Body of pancreas (tissue), 4 donors: ENCODE measurements at regions not wholly inside any gene's neighbourhood (a gene's known extent, or its start where the extent isn't known, plus 50 kb on each side); places are given as distances from the start of the nearest gene placed in this dataset.

Experiments used
- ATAC-seq: fragments of 150-250 bp; one replicate; pipeline ENCODE4 v1.9.1; 2016
- DNase-seq, 4 donors: peaks; one replicate each; pipeline ENCODE4 v3.0.0-alpha.2; 2019
- H3K27ac ChIP-seq, 4 donors: fragments of 200-600 bp; sonication (generic); 1 replicate in 3 of 4; 2 replicates in 1 of 4; pipeline versions ENCODE4 v1.5.1 to v1.6.1; 2016 to 2019; ENCODE audit warnings: mild to moderate bottlenecking in 1 of 4, mixed read lengths in 1 of 4, moderate library complexity in 1 of 4
- H3K27me3 ChIP-seq, 2 donors: fragments of 200-600 bp; sonication (generic); one replicate each; pipeline ENCODE4 v1.6.0; 2016; ENCODE audit warnings: mild to moderate bottlenecking in 1 of 2
- H3K36me3 ChIP-seq, 2 donors: fragments of 200-600 bp; sonication (generic); replicated peaks in 1 of 2; 2 replicates each; pipeline ENCODE4 v1.5.1; 2016; ENCODE audit warnings: low read depth in 2 of 2; ENCODE audit not compliant: insufficient read depth in 1 of 2
- H3K4me1 ChIP-seq: fragments of 200-600 bp; sonication (generic); one replicate; pipeline ENCODE4 v1.6.0; 2016
- H3K4me3 ChIP-seq, 2 donors: fragments of 200-600 bp; sonication (generic); 1 replicate in 1 of 2; 2 replicates in 1 of 2; pipeline ENCODE4 v1.5.1; 2016 to 2019
- H3K9me3 ChIP-seq, 3 donors: fragments of 200-600 bp; sonication (generic); 1 replicate in 2 of 3; 2 replicates in 1 of 3; pipeline ENCODE4 v1.5.1; 2016
- POLR2A ChIP-seq, 3 donors: fragments of 450-650 bp; IDR thresholded peaks; one replicate each; pipeline ENCODE4 v1.6.1; 2016; ENCODE audit warnings: antibody characterized with exemption in 3 of 3, mild to moderate bottlenecking in 2 of 3
- WGBS, 2 donors: methylation state at CpG; one replicate each; pipeline ENCODE4 v1.1.5; 2017; 5-methylcytosine and 5-hydroxymethylcytosine counted together
- intact Hi-C: fragments of 100-400 bp; cut with DNase I; formaldehyde crosslinking; loops from one replicate; pipeline ENCODE4 v1.15.1; 2023
- TF ChIP-seq, protein P1 (sequence below), 7 experiments: fragments of 450-650 bp in 4 of 7; fragments of 200-600 bp in 3 of 7; sonication (generic) in 3 of 7; IDR thresholded peaks; one replicate each; pipeline ENCODE4 v1.5.1; 2016 to 2019; ENCODE audit warnings: antibody characterized with exemption in 7 of 7

DNA sequence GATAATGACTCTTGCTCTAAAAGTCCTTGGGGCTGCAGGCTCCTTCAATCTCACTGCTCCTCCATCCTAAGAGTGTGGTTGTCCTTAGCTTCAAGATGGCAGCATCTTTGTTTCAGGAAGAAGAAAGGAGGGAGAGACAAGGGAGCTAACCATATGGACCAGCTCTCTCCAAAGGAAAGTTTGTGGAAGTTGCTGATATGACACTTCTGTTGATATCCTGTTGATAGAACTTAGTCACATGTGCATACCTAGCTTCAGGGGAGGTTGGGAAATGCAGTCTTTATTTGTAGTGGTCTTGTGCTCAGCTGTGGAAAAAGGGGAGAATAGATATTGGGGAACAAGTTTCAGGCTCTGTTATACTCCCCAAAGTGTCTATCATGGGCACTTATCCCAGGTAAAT, 186.9 kb downstream of the GIPC2 start:
- no peak for ATAC-seq
- Histone ChIP-seq H3K9me3 (no peaks in the 10 kb centered on the region), H3K36me3 (no peaks in the 10 kb centered on the region), H3K27me3 (no peaks in the 10 kb centered on the region), H3K4me3 (no peak overlapping the region), H3K4me1 (peaks cover 22% of the 10 kb centered on the region), H3K27ac (no peak overlapping the region)
- no peak for TF ChIP-seq POLR2A (IDR thresholded peaks at IDR 0.05)
- TF ChIP-seq, protein P1, sequence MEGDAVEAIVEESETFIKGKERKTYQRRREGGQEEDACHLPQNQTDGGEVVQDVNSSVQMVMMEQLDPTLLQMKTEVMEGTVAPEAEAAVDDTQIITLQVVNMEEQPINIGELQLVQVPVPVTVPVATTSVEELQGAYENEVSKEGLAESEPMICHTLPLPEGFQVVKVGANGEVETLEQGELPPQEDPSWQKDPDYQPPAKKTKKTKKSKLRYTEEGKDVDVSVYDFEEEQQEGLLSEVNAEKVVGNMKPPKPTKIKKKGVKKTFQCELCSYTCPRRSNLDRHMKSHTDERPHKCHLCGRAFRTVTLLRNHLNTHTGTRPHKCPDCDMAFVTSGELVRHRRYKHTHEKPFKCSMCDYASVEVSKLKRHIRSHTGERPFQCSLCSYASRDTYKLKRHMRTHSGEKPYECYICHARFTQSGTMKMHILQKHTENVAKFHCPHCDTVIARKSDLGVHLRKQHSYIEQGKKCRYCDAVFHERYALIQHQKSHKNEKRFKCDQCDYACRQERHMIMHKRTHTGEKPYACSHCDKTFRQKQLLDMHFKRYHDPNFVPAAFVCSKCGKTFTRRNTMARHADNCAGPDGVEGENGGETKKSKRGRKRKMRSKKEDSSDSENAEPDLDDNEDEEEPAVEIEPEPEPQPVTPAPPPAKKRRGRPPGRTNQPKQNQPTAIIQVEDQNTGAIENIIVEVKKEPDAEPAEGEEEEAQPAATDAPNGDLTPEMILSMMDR (IDR thresholded peaks at IDR 0.05) = no peak
- DNase-seq = no peak
- intact Hi-C loops = no loop called here

- intact Hi-C loops = no loop called here
- no peaks in the 10 kb centered on the region for H3K9me3 ChIP-seq
- H3K4me1 ChIP-seq = peaks cover 20% of the 10 kb centered on the region
- H3K36me3 ChIP-seq = no peaks in the 10 kb centered on the region
- ATAC-seq = no peak
- no peak overlapping the region for H3K27ac ChIP-seq
- no peak overlapping the region for H3K4me3 ChIP-seq
- no peak for DNase-seq
- no peaks in the 10 kb centered on the region for H3K27me3 ChIP-seq
- WGBS, 2 donors = 80 to 90% methylated on average over 3 of the region's 3 CpGs
- TF ChIP-seq POLR2A (IDR thresholded peaks at IDR 0.05) = no peak
- TF ChIP-seq, protein P1 (IDR thresholded peaks at IDR 0.05) = no peak
Measured at GRCh38 chr1:78234496-78234895, 188.7 kb downstream of the GIPC2 start.

GRCh38 chr1:78236716-78237115, 190.9 kb downstream of the GIPC2 start:
- H3K9me3 ChIP-seq = no peaks in the 10 kb centered on the region
- ATAC-seq = no peak
- TF ChIP-seq POLR2A (IDR thresholded peaks at IDR 0.05) = no peak
- TF ChIP-seq, protein P1 (IDR thresholded peaks at IDR 0.05) = no peak
- H3K4me3 ChIP-seq = no peak overlapping the region
- H3K27me3 ChIP-seq = no peaks in the 10 kb centered on the region
- H3K4me1 ChIP-seq = peaks cover 20% of the 10 kb centered on the region
- peak overlapping the region in 2 of 4 donors; percentile 55 to 64 for H3K27ac ChIP-seq
- DNase-seq = no peak
- 88 to 96% methylated on average over 1 of the region's 1 CpG for WGBS, 2 donors
- intact Hi-C loops = no loop called here
- no peaks in the 10 kb centered on the region for H3K36me3 ChIP-seq

DNA sequence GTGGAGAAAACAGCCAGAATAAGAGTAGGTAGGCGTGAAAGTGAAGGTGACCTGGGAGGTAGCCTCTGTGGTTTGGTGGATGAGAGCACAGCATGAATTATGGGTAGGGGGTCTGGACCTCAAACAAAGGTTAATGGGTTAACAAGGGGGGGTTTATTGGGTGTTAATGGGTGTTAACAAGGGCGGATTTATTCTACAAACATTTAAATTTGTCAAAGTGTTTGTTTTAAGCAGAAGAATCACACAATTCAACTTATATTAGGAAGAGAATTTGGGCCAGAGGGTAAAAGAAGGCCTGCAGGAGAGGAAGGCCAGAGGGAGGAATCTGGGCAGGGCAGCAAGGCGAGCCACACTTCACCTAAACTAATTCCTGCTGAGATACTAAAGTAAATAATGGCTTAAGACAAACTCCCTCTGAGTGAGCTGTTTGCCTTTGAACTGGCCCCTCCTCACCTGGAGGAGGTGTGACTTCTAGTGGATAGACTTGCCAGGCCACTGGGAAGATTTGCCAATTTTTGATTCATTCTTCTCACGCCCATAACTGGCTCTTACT, 191.7 kb downstream of the GIPC2 start:
- peak; percentile 75 to 90 (median 85) for DNase-seq
- no peak overlapping the region for H3K4me3 ChIP-seq
- no peaks in the 10 kb centered on the region for H3K27me3 ChIP-seq
- no peaks in the 10 kb centered on the region for H3K9me3 ChIP-seq
- intact Hi-C loops = no loop called here
- TF ChIP-seq, protein P1 (IDR thresholded peaks at IDR 0.05) = peak in 1 of 7 experiments; percentile 11
- TF ChIP-seq POLR2A (IDR thresholded peaks at IDR 0.05) = no peak
- ATAC-seq = peak; percentile 96
- H3K4me1 ChIP-seq = peaks cover 20% of the 10 kb centered on the region
- WGBS, 2 donors = 22 to 29% methylated on average over 4 of the region's 4 CpGs
- no peaks in the 10 kb centered on the region for H3K36me3 ChIP-seq
- peak overlapping the region; percentile 30 to 68 (median 60) for H3K27ac ChIP-seq

GRCh38 chr1:78240191-78240590, 194.4 kb downstream of the GIPC2 start:
- Histone ChIP-seq H3K4me1 (peaks cover 20% of the 10 kb centered on the region), H3K4me3 (no peak overlapping the region), H3K9me3 (no peaks in the 10 kb centered on the region), H3K27me3 (no peaks in the 10 kb centered on the region), H3K36me3 (no peaks in the 10 kb centered on the region), H3K27ac (no peak overlapping the region)
- intact Hi-C loops = no loop called here
- no peak for TF ChIP-seq POLR2A (IDR thresholded peaks at IDR 0.05)
- TF ChIP-seq, protein P1 (IDR thresholded peaks at IDR 0.05) = no peak
- DNase-seq (no peak), ATAC-seq (no peak)
- WGBS, 2 donors = 57% methylated on average over 2 of the region's 2 CpGs
